ENCODE measurements at regions not wholly inside any gene's neighbourhood (a gene's known extent, or its start where the extent isn't known, plus 50 kb on each side); places are given as distances from the start of the nearest gene placed in this dataset.

DNA sequence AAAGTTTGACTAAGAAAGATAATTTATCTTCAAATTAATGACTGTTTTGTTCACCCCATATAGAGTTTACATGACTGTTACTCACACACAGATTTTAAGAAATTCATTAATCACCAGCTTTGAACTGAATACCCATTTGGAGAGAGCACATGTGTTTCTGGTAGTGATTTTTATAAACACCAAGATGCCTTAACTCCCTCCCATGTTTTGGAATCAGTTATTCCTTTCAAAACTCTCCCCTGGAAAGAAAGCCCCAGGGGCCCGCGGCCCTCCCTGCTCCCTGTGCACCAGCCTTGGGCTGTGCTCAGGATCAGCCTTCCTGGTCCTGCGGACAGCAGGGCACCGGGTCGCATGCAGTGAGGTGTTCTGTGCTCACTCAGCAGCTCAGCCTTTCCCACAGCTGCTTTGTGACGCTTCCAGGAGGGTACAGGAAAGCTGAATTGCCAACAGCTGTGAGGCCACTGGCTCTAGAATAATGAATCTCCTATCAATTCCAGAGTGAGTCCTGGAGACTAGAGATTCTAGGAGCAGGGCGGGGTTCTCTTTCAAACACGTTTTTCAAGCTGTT is 483.2 kb downstream of the EFNB2 start:
- TF ChIP-seq, protein P1, sequence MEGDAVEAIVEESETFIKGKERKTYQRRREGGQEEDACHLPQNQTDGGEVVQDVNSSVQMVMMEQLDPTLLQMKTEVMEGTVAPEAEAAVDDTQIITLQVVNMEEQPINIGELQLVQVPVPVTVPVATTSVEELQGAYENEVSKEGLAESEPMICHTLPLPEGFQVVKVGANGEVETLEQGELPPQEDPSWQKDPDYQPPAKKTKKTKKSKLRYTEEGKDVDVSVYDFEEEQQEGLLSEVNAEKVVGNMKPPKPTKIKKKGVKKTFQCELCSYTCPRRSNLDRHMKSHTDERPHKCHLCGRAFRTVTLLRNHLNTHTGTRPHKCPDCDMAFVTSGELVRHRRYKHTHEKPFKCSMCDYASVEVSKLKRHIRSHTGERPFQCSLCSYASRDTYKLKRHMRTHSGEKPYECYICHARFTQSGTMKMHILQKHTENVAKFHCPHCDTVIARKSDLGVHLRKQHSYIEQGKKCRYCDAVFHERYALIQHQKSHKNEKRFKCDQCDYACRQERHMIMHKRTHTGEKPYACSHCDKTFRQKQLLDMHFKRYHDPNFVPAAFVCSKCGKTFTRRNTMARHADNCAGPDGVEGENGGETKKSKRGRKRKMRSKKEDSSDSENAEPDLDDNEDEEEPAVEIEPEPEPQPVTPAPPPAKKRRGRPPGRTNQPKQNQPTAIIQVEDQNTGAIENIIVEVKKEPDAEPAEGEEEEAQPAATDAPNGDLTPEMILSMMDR (IDR thresholded peaks at IDR 0.05; ENCODE audit: control insufficient read depth, extremely low read depth, insufficient read depth) = no peak
- no peak for DNase-seq (ENCODE audit: low read depth)
- H3K4me3 ChIP-seq (ENCODE audit: low read depth, low read length) = no peak overlapping the region

DNA sequence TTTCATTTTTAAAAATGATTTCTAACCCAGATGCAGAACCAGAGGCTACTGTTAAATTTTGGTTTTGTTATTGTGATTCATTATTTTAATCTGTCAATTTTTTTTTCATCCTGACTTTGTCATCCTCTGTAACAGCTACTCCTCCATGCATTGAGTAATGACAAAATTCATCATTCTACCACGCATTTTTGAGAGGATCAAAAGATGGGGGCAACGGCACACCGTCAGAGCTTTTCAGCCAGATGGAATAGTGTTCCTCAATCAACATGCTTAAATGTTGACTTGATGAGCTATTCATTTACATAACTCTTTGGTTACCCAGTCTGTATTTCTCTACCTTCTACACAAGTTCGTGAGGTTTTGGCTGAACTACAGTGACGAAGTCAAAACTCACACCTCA is 486.3 kb downstream of the EFNB2 start:
- no peak overlapping the region for H3K4me3 ChIP-seq (ENCODE audit: low read depth, low read length)

DNA sequence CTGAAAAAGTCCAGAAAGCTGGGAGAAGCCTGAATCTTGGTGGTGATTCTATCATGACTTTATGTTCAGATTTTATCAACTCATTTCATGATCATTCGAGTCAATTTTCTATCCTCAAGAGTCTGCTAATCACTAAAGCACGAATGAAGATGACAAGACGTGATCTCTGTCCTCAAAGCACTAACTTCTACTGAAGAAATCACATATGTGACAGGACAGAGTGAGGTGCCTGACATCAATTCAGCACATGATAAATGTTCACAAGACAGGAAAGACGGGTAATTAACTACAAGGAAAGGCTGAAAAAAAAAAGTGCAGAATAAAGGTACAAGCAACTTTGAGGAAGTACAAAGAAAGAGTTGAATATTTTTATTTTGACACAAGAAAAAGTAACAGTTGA is 487.1 kb downstream of the EFNB2 start:
- H3K4me3 ChIP-seq (ENCODE audit: low read depth, low read length) = no peak overlapping the region
- TF ChIP-seq, protein P1 (IDR thresholded peaks at IDR 0.05; ENCODE audit: control insufficient read depth, extremely low read depth, insufficient read depth) = no peak
- DNase-seq (ENCODE audit: low read depth) = no peak

More for the DNA sequence above, 486.3 kb downstream of the EFNB2 start:
- TF ChIP-seq, protein P1 (IDR thresholded peaks at IDR 0.05; ENCODE audit: control insufficient read depth, extremely low read depth, insufficient read depth) = no peak
- DNase-seq (ENCODE audit: low read depth) = no peak

DNA sequence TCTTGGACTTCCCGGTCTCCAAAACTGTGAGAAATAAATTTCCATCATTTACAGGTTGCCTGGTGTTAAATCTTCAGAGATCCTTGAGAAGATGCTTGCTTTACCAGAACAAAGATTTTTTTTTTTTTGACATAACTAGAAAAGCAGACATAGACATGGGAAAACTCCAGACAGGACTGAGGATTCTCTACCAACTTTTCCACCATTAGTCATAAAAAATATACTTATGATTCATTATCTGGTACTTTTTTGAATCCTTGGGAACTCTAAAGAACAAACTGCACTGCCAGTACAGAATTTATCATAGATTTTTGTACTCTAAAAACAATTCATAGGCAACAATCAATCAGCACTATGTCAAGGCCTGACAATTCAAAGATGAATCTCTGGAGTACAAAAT is 487.6 kb downstream of the EFNB2 start:
- TF ChIP-seq, protein P1 (IDR thresholded peaks at IDR 0.05; ENCODE audit: control insufficient read depth, extremely low read depth, insufficient read depth) = no peak
- H3K4me3 ChIP-seq (ENCODE audit: low read depth, low read length) = no peak overlapping the region
- no peak for DNase-seq (ENCODE audit: low read depth)

DNA sequence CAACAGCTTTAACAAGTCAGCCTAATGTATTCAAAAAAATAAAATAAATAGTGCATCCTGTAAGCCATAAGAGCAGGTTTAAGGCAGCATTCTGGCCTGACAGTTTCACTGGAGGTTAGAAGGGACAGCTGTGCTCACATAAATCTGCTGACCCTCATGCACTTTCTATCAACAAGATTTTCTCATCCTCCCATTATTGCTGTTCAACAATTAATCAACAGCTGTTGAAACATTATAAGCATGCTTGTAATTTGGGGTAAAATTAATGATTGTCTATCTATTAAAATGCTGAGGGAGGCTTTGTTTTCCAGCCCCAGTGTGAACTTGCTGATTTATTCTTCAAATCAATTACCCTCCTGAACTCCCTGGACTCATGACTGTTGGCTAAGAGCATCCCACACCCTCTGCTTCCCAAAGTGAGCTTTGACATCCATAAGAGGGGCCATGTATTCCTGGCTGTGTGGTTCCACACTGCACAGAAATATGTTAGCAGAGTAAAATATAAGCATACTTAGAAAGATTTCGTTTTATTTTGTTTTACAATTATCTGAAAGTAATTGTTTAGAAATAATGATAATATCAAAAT is 492.4 kb downstream of the EFNB2 start:
- H3K4me3 ChIP-seq (ENCODE audit: low read depth, low read length) = no peak overlapping the region
- no peak for DNase-seq (ENCODE audit: low read depth)
- TF ChIP-seq, protein P1 (IDR thresholded peaks at IDR 0.05; ENCODE audit: control insufficient read depth, extremely low read depth, insufficient read depth) = no peak

DNA sequence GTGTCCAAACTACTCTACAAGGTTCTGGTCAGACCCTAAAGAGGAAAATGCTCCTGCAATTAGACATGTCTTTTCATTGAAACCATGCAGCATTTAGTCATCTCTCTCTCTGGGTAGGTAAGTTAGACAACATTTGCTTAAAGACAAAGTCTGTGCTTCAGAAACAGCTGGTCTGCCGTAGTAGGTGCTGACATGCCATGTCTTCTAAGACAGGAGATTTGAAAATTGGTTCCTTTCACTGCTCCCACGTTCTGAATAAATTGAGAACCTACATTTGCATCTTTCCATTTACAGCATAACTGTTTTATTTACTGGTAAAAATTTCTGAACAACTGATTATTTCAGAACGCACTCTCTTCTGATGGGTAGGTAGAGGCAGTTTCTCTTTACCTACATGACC is 494.0 kb downstream of the EFNB2 start:
- DNase-seq (ENCODE audit: low read depth) = no peak
- TF ChIP-seq, protein P1 (IDR thresholded peaks at IDR 0.05; ENCODE audit: control insufficient read depth, extremely low read depth, insufficient read depth) = no peak
- no peak overlapping the region for H3K4me3 ChIP-seq (ENCODE audit: low read depth, low read length)

DNA sequence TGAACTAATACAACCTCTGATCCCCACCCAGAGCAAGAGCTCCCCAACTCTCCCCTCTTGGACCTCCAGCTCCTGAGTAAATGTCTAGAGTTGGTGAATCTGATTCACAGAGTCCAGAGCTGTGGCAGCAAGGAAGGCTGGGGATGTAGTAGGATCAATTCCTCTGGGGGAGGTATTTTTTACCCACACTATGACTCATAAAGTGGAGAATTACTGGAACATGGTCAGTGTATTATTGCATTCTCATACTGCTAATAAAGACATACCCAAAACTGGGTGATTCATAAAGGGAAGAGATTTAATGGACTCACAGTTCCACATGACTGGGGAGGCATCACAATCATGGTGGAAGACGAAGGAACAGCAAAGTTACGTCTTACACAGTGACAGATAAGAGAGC is 496.7 kb downstream of the EFNB2 start:
- TF ChIP-seq, protein P1 (IDR thresholded peaks at IDR 0.05; ENCODE audit: control insufficient read depth, extremely low read depth, insufficient read depth) = no peak
- DNase-seq (ENCODE audit: low read depth) = no peak
- H3K4me3 ChIP-seq (ENCODE audit: low read depth, low read length) = no peak overlapping the region

Data from LNCaP clone FGC (cell line).